A549 (cell line): ENCODE measurements at regions not wholly inside any gene's neighbourhood (a gene's known extent, or its start where the extent isn't known, plus 50 kb on each side); places are given as distances from the start of the nearest gene placed in this dataset.

ENCODE experiments used
- CBX2 ChIP-seq: fragments of 200-600 bp; sonication (generic); IDR thresholded peaks from 2 replicates; pipeline ENCODE4 v1.6.1; 2016; ENCODE audit warnings: low read depth, mild to moderate bottlenecking, borderline replicate concordance
- CHD4 ChIP-seq: fragments of 200-600 bp; sonication (generic); IDR thresholded peaks from 2 replicates; pipeline ENCODE4 v1.6.1; 2016; ENCODE audit warnings: antibody characterized with exemption, mild to moderate bottlenecking, borderline replicate concordance
- CTCF ChIP-seq: fragments of >200 bp; sonication (Bioruptor Twin); formaldehyde crosslinking; IDR thresholded peaks from 3 replicates; pipeline ENCODE4 v1.5.1; 2016
- ELK1 ChIP-seq: fragments of 150-350 bp; IDR thresholded peaks from 2 replicates; pipeline ENCODE4 v1.6.1; 2014; ENCODE audit warnings: low read depth, mild to moderate bottlenecking, low read length
- FOSL2 ChIP-seq, 2 experiments: fragments of 450-650 bp in 1 of 2; fragments of >200 bp in 1 of 2; sonication (Bioruptor Twin) in 1 of 2; formaldehyde crosslinking; IDR thresholded peaks; 2 replicates each; pipeline versions ENCODE4 v1.5.0 to v1.6.1; 2016 to 2020; ENCODE audit warnings: mild to moderate bottlenecking in 1 of 2, moderate library complexity in 1 of 2
- MAX ChIP-seq: IDR thresholded peaks from 2 replicates; pipeline ENCODE4 v1.6.1; 2012
- PHF8 ChIP-seq: fragments of 200-600 bp; sonication (generic); IDR thresholded peaks from 2 replicates; pipeline ENCODE4 v1.6.1; 2016; ENCODE audit warnings: low read depth, mild to moderate bottlenecking, antibody characterized with exemption, moderate library complexity, borderline replicate concordance
- POLR2A ChIP-seq: IDR thresholded peaks from 2 replicates; pipeline ENCODE4 v1.6.1; 2012; ENCODE audit warnings: mild to moderate bottlenecking, low read length
- POLR2AphosphoS2 ChIP-seq: conservative IDR thresholded peaks from 2 replicates; pipeline ENCODE4 v1.6.1; 2012; ENCODE audit warnings: low read length, improper control_type of control experiment, inconsistent platforms
- RAD21 ChIP-seq, 2 experiments: fragments of >200 bp in 1 of 2; sonication (Bioruptor Twin) in 1 of 2; formaldehyde crosslinking in 1 of 2; IDR thresholded peaks in 1 of 2; conservative IDR thresholded peaks in 1 of 2; 2 replicates in 1 of 2; 3 replicates in 1 of 2; pipeline ENCODE4 v1.6.1; 2012 to 2018; ENCODE audit warnings: inconsistent platforms in 1 of 2
- REST ChIP-seq: fragments of 200-600 bp; sonication (generic); IDR thresholded peaks from 2 replicates; pipeline ENCODE4 v1.6.1; 2016; ENCODE audit warnings: antibody characterized with exemption, mild to moderate bottlenecking, moderate library complexity
- RFX5 ChIP-seq: fragments of 450-650 bp; IDR thresholded peaks from 2 replicates; pipeline ENCODE4 v1.7.1; 2014; ENCODE audit warnings: antibody characterized with exemption, mild to moderate bottlenecking, moderate library complexity
- SMC3 ChIP-seq: fragments of >200 bp; sonication (Bioruptor Twin); formaldehyde crosslinking; IDR thresholded peaks from 3 replicates; pipeline ENCODE4 v1.6.1; 2018; ENCODE audit warnings: inconsistent platforms
- SREBF2 ChIP-seq: fragments of 450-650 bp; IDR thresholded peaks from 2 replicates; pipeline ENCODE4 v1.6.1; 2014; ENCODE audit warnings: mild to moderate bottlenecking, moderate library complexity

GRCh38 chr10:28909875-28910274, 232.6 kb downstream of the BAMBI start:
- TF ChIP-seq RFX5 (no peak), POLR2A (no peak), CTCF (no peak), RAD21 (conservative IDR thresholded peaks at IDR 0.05 in 1 of 2, IDR thresholded peaks at IDR 0.05 in 1 of 2) (no peak), CBX2 (no peak), CHD4 (no peak), POLR2AphosphoS2 (no peak), PHF8 (no peak), REST (no peak), SMC3 (no peak), SREBF2 (no peak), ELK1 (no peak), MAX (no peak), FOSL2 (IDR thresholded peaks at IDR 0.05) (no peak), FOSL2 (CRISPR knock-in tag; IDR thresholded peaks at IDR 0.05) (no peak)
